Pulmonary artery endothelial cell (primary cell): ENCODE measurements at regions not wholly inside any gene's neighbourhood (a gene's known extent, or its start where the extent isn't known, plus 50 kb on each side); places are given as distances from the start of the nearest gene placed in this dataset.

Experiments
- DNase-seq: peaks from one replicate; pipeline ENCODE4 v3.0.0-alpha.2; 2011; ENCODE audit warnings: low read depth, low spot score

- DNase-seq: no peak
Measured at GRCh38 chr18:75809151-75809925, 381.8 kb upstream of the SMIM21 start.

DNA sequence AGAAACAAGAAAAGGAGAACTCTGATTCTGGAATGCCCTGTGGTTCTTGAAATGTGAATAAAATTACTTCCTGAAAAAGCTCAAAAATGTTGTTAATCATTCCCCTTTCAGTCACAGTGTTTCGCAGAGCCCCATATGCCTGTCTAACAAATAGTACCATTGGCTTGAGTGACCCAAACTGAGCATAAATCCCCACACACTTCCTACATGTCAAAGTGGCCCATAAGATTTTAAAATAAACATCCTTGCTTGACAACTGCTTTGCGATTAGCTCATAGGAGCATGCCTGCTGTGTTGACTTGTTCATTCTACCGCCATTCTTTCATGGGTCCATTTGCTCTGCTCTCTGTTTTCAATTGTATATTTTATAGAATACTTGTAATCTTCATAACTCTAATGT, 377.8 kb upstream of the SMIM21 start:
- DNase-seq: no peak

- DNase-seq: no peak
Measured at GRCh38 chr18:75802681-75803080, 375.2 kb upstream of the SMIM21 start.

DNA sequence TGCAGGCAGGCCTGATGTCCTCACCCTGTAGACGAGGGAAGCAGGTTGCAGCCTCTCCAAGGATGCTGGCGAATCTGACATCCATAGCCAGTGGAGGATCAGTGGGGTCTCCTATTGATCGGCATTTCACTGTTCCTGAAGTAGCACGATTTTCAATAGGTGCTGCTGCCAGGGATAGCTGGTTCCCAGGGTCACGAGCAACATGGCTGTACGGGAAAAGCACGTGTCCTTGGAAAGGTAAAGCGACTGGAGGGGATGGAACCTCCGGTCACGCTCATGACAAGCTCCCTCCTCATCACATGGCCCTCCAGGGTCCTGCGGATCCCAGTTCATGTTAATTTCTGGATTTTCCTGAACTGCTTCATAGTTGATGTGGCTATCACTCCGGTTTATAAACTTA, 373.7 kb upstream of the SMIM21 start:
- DNase-seq: no peak

GRCh38 chr18:75800331-75800648, 372.8 kb upstream of the SMIM21 start:
- DNase-seq: no peak

DNA sequence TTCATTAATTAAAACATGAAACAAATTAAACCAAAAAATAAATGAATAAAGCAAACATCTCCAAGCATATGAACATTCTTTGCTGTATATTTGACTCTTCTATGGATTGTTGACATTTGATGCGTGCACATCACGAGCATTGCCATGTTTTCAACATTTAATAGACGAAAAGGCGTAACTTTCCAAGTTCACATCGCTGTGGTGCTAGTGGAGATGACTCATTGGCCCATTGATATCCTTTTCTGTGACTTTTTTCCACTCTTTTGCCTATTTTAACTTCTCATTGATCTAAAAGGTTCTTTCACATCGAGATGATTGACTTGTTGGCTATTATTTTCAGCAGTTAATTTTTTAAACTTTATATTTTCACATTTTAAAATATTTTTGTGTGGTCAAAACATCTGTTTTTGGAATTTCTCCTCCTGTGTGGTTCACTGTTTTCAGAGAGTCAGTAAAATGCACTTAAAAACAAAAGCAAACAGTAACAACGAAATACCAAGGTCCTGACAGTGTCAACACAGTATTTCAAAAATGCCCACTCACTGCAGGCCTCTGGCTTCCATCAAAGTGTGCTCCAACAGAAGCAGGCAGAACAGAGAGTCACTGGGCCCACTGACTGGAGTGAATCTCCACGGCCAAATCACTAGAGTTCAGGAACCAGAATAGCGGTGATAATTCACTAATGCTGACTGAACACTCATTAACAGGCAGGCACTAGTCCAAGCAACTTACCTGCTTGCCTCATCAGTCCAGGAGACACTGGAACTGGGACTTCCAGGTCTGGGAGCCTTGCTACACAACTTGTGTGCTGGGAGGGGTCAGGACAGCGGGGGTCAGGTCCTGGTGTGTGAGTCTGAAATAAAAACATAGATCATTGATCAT, 372.2 kb upstream of the SMIM21 start:
- DNase-seq: no peak

DNA sequence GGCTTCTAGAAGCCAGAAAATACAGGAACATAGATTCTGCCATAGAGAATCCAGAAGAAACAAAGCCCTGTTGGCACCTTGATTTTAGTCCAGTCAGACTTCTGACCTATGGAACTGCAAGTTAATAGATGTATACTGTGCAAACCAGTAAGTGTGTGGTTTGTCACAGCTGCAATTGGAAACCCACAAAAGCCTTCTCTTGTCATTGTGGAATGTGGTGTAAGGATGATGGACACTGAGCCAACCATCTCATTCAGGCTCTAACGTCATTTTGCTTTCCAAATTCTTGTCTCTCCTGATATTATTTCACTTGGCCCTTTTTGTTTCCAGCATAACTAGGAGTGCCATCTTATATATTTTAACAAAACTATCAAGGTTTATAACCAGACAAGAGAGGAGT, 369.5 kb upstream of the SMIM21 start:
- no peak for DNase-seq

GRCh38 chr18:75790796-75791195, 363.3 kb upstream of the SMIM21 start:
- no peak for DNase-seq

- DNase-seq: no peak
Measured at GRCh38 chr18:75790111-75790510, 362.6 kb upstream of the SMIM21 start.

DNA sequence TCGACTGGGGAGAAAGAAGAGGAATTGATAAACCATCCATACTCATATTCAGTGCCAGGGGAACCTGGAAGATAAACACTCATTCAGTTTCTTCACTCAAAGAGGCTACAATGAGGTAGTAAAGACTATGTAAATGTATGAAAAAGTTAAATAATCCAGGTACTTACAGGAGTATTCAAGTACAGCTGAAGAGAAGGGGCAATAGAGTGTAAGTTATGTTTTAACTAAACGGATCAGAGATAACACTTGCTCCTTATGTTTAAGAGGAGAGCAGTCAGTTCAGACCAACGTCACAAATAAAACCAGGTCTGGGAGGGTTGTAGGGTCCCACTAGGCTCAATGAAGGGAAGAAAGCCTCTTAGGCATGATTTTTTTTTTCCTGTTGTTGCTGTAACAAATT, 358.3 kb upstream of the SMIM21 start:
- DNase-seq: no peak

GRCh38 chr18:75785206-75785605, 357.7 kb upstream of the SMIM21 start:
- DNase-seq: no peak

GRCh38 chr18:75784390-75784789, 356.9 kb upstream of the SMIM21 start:
- DNase-seq: no peak

GRCh38 chr18:75783566-75784281, 356.2 kb upstream of the SMIM21 start:
- DNase-seq: no peak

- DNase-seq: no peak
Measured at GRCh38 chr18:75782826-75783225, 355.3 kb upstream of the SMIM21 start.

DNA sequence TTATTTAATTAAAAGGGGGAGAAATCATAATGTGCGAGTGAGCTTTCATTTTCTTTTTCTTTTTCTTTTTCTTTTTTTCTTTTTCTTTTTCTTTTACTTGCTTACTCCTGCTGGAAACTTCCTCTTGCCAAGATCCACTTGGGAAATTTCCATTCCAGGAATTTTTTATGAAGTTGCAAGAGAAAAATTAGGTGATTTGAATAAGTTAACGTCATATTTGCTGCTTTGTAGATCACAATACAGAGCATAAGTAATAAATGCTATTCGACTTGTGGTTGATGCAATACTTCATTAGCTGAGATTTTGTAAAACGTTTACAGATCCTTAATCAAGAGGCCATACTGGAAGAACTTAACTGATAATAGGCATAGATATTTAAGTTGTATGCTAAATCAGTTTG, 354.7 kb upstream of the SMIM21 start:
- no peak for DNase-seq

DNA sequence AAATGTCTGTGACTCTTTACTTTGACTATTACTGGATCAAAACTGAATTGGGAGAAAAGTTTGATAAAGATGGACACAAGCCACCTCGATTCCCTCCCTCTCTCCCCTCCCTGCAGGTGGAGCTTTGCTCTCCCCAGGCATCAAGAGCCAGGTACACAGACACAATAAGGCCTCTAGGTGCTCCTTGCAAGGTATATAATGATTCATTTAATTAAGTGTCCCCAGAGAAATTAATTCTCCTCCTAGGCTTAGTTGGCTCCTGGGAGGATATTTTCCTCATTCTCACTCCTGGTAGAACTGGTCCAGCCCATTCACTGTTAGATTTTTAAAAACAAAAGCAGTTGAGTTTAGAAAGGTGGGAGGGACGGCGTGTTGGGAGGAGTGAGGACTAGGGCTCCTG, 352.4 kb upstream of the SMIM21 start:
- DNase-seq: no peak

- no peak for DNase-seq
Measured at GRCh38 chr18:75779450-75779849, 351.9 kb upstream of the SMIM21 start.

DNA sequence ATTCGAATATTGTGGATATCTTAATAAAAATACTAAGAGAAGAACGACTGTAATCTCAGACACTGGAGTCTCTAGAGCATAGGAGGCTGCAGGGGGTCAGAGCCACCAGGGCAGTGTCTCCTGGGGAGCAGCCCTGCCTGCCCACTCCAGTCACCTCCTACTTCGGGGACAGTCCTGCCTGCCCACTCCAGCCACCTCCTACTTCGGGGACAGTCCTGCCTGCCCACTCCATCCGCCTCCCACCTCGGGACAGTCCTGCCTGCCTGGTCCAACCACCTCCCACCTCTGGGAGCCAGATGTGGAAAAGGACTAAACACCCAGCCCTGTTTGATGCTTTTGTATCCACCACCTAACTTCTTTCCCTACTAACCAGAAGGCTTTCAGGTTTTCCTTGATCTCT, 350.1 kb upstream of the SMIM21 start:
- no peak for DNase-seq

- DNase-seq: no peak
Measured at GRCh38 chr18:75775121-75775520, 347.6 kb upstream of the SMIM21 start.

- no peak for DNase-seq
Measured at GRCh38 chr18:75773618-75774017, 346.1 kb upstream of the SMIM21 start.

- DNase-seq: no peak
Measured at GRCh38 chr18:75762758-75763157, 335.3 kb upstream of the SMIM21 start.

DNA sequence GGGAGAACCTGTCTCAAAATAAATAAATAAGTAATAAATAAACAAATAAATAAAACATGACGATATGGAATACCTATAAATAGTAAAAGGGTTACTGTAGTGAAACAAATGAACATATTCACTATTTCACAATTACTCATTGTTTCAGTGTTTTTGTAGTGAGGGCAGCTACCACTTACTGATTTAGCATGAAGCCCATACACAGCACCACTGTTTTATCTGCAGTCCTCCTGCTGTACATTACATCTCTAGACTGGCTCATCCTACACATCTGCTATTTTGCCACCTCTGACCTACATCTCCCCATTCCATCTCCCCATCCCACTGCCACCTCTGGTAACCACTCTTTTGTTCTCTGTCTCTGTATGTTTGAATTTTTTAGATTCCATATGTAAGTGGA, 332.7 kb upstream of the SMIM21 start:
- DNase-seq: no peak
